ENCODE measurements at regions not wholly inside any gene's neighbourhood (a gene's known extent, or its start where the extent isn't known, plus 50 kb on each side); places are given as distances from the start of the nearest gene placed in this dataset.

DNA sequence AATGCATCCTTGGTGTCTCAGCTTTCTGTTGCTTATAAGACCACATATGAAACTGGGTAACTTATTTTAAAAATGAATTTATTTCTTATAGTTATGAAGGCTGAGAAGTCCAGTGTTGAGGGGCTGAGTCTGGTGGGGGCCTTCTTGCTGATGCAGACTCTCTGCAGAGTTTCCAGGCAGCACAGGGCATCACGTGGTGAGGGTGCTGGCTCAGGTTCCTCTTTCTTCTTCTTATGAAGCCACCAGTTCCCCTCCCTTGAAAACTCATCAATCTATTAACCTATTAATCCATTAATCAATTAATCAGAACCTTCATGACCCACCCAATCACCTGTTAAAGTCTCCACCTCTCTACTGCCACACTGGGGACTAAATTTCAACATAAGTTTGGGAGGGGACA is 595.6 kb upstream of the NRP1 start:
- TF ChIP-seq EZH2phosphoT487 (IDR thresholded peaks at IDR 0.05; ENCODE audit: insufficient read depth, low read depth) (no peak), EZH2 (IDR thresholded peaks at IDR 0.05; ENCODE audit: insufficient read depth, poor library complexity, severe bottlenecking) (no peak)
